LNCAP (cell line): ENCODE measurements at regions not wholly inside any gene's neighbourhood (a gene's known extent, or its start where the extent isn't known, plus 50 kb on each side); places are given as distances from the start of the nearest gene placed in this dataset.

ENCODE experiments used
- CTCF ChIP-seq: fragments of 450-650 bp; IDR thresholded peaks from 2 replicates; pipeline ENCODE4 v1.5.1; 2017; ENCODE audit warnings: mild to moderate bottlenecking

- TF ChIP-seq CTCF = no peak
These were observed 630.5 kb upstream of the LMCD1 start for GRCh38 chr3:7871003-7871560.

- TF ChIP-seq CTCF = no peak
These were observed 627.5 kb upstream of the LMCD1 start for GRCh38 chr3:7874116-7874515.

GRCh38 chr3:7875925-7876324 is 625.7 kb upstream of the LMCD1 start:
- no peak for TF ChIP-seq CTCF

- no peak for TF ChIP-seq CTCF
These were observed 624.8 kb upstream of the LMCD1 start for GRCh38 chr3:7876741-7877297.

- no peak for TF ChIP-seq CTCF
These were observed 624.3 kb upstream of the LMCD1 start for GRCh38 chr3:7877312-7877711.

- TF ChIP-seq CTCF = no peak
These were observed 622.1 kb upstream of the LMCD1 start for GRCh38 chr3:7879572-7879971.

GRCh38 chr3:7881946-7882345 is 619.7 kb upstream of the LMCD1 start:
- no peak for TF ChIP-seq CTCF

GRCh38 chr3:7897655-7898054 is 604.0 kb upstream of the LMCD1 start:
- no peak for TF ChIP-seq CTCF
